Endothelial cell of umbilical vein (primary cell): ENCODE measurements at regions not wholly inside any gene's neighbourhood (a gene's known extent, or its start where the extent isn't known, plus 50 kb on each side); places are given as distances from the start of the nearest gene placed in this dataset.

ENCODE experiments used
- BruUV-seq: library from RNA; stranded (reverse); fragments of 400-500 nt; replicated peaks from 2 replicates; lab custom pipeline; 2021; lab: Mats Ljungman, UMichigan
- CTCF ChIA-PET: fragments of 300-600, 350-600 bp; sonication (Branson Sonifier 250); formaldehyde crosslinking; loops from one replicate; lab custom pipeline; 2021; ENCODE audit warnings: antibody characterized with exemption, inconsistent platforms; lab: Charles Lee
- POLR2A ChIA-PET: fragments of 300-600, 350-600 bp; sonication (Branson Sonifier 250); formaldehyde crosslinking; loops from one replicate; lab custom pipeline; 2021; ENCODE audit warnings: antibody characterized with exemption, inconsistent platforms; lab: Charles Lee
- DNase-seq: peaks from one replicate; pipeline ENCODE4 v3.0.0-alpha.2; 2011; ENCODE audit warnings: low read depth, low spot score
- FAIRE-seq: peaks from 2 replicates; lab custom pipeline; 2011; peaks lifted over from hg19 to GRCh38; lab: Jason Lieb, UNC
- H2AFZ ChIP-seq: 2 replicates; pipeline ENCODE4 v1.6.0; 2012; ENCODE audit warnings: low read depth, low read length, control low read depth, inconsistent platforms
- H3K27ac ChIP-seq: 2 replicates; pipeline ENCODE4 v1.5.1; 2011; ENCODE audit warnings: low read depth, mild to moderate bottlenecking, control low read depth, low read length, moderate library complexity; ENCODE audit not compliant: insufficient read depth
- H3K27me3 ChIP-seq, 2 experiments: 2 replicates each; pipeline versions ENCODE4 v1.6.0 to v1.6.1; 2011; ENCODE audit warnings: low read length in 2 of 2, mixed read lengths in 1 of 2; ENCODE audit not compliant: control insufficient read depth in 2 of 2, insufficient read depth in 2 of 2
- H3K36me3 ChIP-seq, 2 experiments: 2 replicates in 1 of 2; 3 replicates in 1 of 2; pipeline ENCODE4 v1.5.1; 2011; ENCODE audit warnings: low read length in 2 of 2, mild to moderate bottlenecking in 1 of 2, moderate library complexity in 1 of 2; ENCODE audit not compliant: control insufficient read depth in 2 of 2, insufficient read depth in 2 of 2; ENCODE audit errors: extremely low read depth in 1 of 2
- H3K4me1 ChIP-seq: 3 replicates; pipeline ENCODE4 v1.5.1; 2011; ENCODE audit warnings: mild to moderate bottlenecking, low read length; ENCODE audit not compliant: control insufficient read depth, insufficient read depth; ENCODE audit errors: extremely low read depth
- H3K4me2 ChIP-seq: 2 replicates; pipeline ENCODE4 v1.6.1; 2011; ENCODE audit warnings: low read length, control low read depth, mixed read lengths; ENCODE audit not compliant: insufficient read depth
- H3K4me3 ChIP-seq, 3 experiments: fragments of 200-600 bp in 1 of 3; sonication (generic), shearing (Covaris generic) in 1 of 3; replicated peaks in 1 of 3; 2 replicates each; pipeline ENCODE4 v1.5.1; 2011 to 2016; ENCODE audit warnings: control low read depth in 3 of 3, low read length in 3 of 3, mild to moderate bottlenecking in 2 of 3, inconsistent platforms in 1 of 3, low read depth in 1 of 3, moderate library complexity in 1 of 3; ENCODE audit not compliant: insufficient read depth in 1 of 3
- H3K79me2 ChIP-seq: 2 replicates; pipeline ENCODE4 v1.6.0; 2012; ENCODE audit warnings: low read length, inconsistent platforms; ENCODE audit not compliant: control insufficient read depth, insufficient read depth
- H3K9ac ChIP-seq: replicated peaks from 2 replicates; pipeline ENCODE3; 2011; ENCODE audit warnings: low read length, control low read depth; ENCODE audit not compliant: insufficient read depth; ENCODE audit errors: extremely low read depth
- H3K9me1 ChIP-seq: replicated peaks from 3 replicates; pipeline ENCODE4 v1.6.0; 2011; ENCODE audit warnings: mild to moderate bottlenecking, low read length; ENCODE audit not compliant: control insufficient read depth, insufficient read depth; ENCODE audit errors: extremely low read depth
- H3K9me3 ChIP-seq: replicated peaks from 2 replicates; pipeline ENCODE4 v1.5.1; 2012; ENCODE audit warnings: low read length, inconsistent platforms; ENCODE audit not compliant: control insufficient read depth, insufficient read depth
- H4K20me1 ChIP-seq: replicated peaks from 2 replicates; pipeline ENCODE3; 2011; ENCODE audit warnings: mild to moderate bottlenecking, low read length; ENCODE audit not compliant: control insufficient read depth, insufficient read depth; ENCODE audit errors: extremely low read depth
- EZH2 ChIP-seq: IDR thresholded peaks from 2 replicates; pipeline ENCODE4 v1.6.1; 2012; ENCODE audit warnings: borderline replicate concordance, low read depth, mild to moderate bottlenecking, moderate library complexity, low read length, inconsistent platforms; ENCODE audit not compliant: severe bottlenecking
- FOS ChIP-seq: IDR thresholded peaks from 2 replicates; pipeline ENCODE4 v1.6.1; 2011; ENCODE audit warnings: mild to moderate bottlenecking, low read length, moderate library complexity, borderline replicate concordance; ENCODE audit not compliant: insufficient read depth
- GATA2 ChIP-seq: IDR thresholded peaks from 2 replicates; pipeline ENCODE4 v1.7.0; 2011; ENCODE audit warnings: low read depth, mild to moderate bottlenecking, moderate library complexity, mixed read lengths, low read length; ENCODE audit not compliant: insufficient read length, insufficient read depth
- JUN ChIP-seq: IDR thresholded peaks from 2 replicates; pipeline ENCODE4 v1.6.1; 2011; ENCODE audit warnings: borderline replicate concordance, low read depth; ENCODE audit not compliant: insufficient read length, insufficient read depth
- MYC ChIP-seq: IDR thresholded peaks from one replicate; pipeline ENCODE4 v1.6.1; 2011; ENCODE audit warnings: mild to moderate bottlenecking, low read depth, low read length
- POLR2A ChIP-seq: IDR thresholded peaks from 2 replicates; pipeline ENCODE4 v1.6.1; 2012; ENCODE audit warnings: low read depth, mild to moderate bottlenecking, control low read depth, low read length
- POLR2AphosphoS5 ChIP-seq: IDR thresholded peaks from 2 replicates; pipeline ENCODE4 v1.6.1; 2012; ENCODE audit warnings: low read depth, mild to moderate bottlenecking, control low read depth, low read length, moderate library complexity; ENCODE audit not compliant: insufficient read depth
- dilution Hi-C: fragments of 300-500 bp; cut with MboI; formaldehyde crosslinking; loops from one replicate; pipeline ENCODE4 v1.15.0; 2019; ENCODE audit warnings: low sequenced_read_pairs; ENCODE audit not compliant: extremely low pct_ligation_motif_present
- intact Hi-C: fragments of 100-400 bp; cut with micrococcal nuclease; formaldehyde crosslinking; loops from one replicate; pipeline ENCODE4 v1.10.0; 2022
- TF ChIP-seq, protein P1 (sequence below), 2 donors: IDR thresholded peaks; 1 replicate in 1 of 2; 2 replicates in 1 of 2; pipeline ENCODE4 v1.5.1; 2011; ENCODE audit warnings: low read length in 2 of 2, mild to moderate bottlenecking in 2 of 2, moderate library complexity in 2 of 2, control low read depth in 1 of 2, inconsistent platforms in 1 of 2, low read depth in 1 of 2; ENCODE audit not compliant: insufficient read depth in 1 of 2; ENCODE audit errors: extremely low read depth in 1 of 2
- TF ChIP-seq, protein P2 (sequence below): IDR thresholded peaks from 2 replicates; pipeline ENCODE4 v1.6.1; 2011; ENCODE audit not compliant: insufficient read depth, insufficient read length

DNA sequence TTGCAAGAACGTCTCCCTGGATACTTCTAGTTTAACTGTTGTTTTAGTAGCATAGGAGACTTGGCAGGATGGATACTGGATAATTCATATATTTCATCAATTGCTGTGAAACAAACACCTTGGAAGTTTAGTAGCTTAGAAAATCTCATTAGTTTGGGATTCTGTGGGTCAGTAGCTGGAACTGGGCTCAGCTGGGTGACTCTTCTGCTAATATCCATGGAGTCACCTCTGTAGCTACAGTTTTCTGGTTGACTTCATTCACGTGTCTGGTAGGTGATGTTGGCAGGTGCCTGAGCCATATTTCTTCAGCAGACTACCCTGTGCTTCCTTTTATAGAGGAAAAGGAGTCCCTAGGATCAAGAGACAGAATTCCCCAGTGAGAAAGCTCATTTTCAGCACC, 208.9 kb upstream of the PFKP start:
- BruUV-seq = no TSS peak
- no peak overlapping the region for H2AFZ ChIP-seq
- H3K4me3 ChIP-seq = no peak overlapping the region
- TF ChIP-seq, protein P1, sequence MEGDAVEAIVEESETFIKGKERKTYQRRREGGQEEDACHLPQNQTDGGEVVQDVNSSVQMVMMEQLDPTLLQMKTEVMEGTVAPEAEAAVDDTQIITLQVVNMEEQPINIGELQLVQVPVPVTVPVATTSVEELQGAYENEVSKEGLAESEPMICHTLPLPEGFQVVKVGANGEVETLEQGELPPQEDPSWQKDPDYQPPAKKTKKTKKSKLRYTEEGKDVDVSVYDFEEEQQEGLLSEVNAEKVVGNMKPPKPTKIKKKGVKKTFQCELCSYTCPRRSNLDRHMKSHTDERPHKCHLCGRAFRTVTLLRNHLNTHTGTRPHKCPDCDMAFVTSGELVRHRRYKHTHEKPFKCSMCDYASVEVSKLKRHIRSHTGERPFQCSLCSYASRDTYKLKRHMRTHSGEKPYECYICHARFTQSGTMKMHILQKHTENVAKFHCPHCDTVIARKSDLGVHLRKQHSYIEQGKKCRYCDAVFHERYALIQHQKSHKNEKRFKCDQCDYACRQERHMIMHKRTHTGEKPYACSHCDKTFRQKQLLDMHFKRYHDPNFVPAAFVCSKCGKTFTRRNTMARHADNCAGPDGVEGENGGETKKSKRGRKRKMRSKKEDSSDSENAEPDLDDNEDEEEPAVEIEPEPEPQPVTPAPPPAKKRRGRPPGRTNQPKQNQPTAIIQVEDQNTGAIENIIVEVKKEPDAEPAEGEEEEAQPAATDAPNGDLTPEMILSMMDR (IDR thresholded peaks at IDR 0.05; ENCODE audit: extremely low read depth in 1 of 2, insufficient read depth in 1 of 2, low read depth in 1 of 2, low read length in 2 of 2) = no peak
- TF ChIP-seq POLR2A = no peak
- TF ChIP-seq FOS = no peak
- no peak for TF ChIP-seq JUN
- TF ChIP-seq, protein P2, sequence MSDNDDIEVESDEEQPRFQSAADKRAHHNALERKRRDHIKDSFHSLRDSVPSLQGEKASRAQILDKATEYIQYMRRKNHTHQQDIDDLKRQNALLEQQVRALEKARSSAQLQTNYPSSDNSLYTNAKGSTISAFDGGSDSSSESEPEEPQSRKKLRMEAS = no peak
- TF ChIP-seq POLR2AphosphoS5 = no peak
- TF ChIP-seq EZH2 = no peak
- TF ChIP-seq MYC = no peak
- TF ChIP-seq GATA2 = no peak
- H3K36me3 ChIP-seq = no peaks in the 10 kb centered on the region
- H3K4me1 ChIP-seq = no peaks in the 10 kb centered on the region
- intact Hi-C loops (no loop called here), dilution Hi-C loops (no loop called here)
- ChIA-PET POLR2A (no interaction called here), CTCF (no interaction called here)
- H3K79me2 ChIP-seq = no peaks in the 10 kb centered on the region
- DNase-seq (no peak), FAIRE-seq (no peak)
- H3K9me3 ChIP-seq = no peaks in the 10 kb centered on the region
- no peaks in the 10 kb centered on the region for H4K20me1 ChIP-seq
- no peaks in the 10 kb centered on the region for H3K9me1 ChIP-seq
- no peaks in the 10 kb centered on the region for H3K27me3 ChIP-seq
- H3K9ac ChIP-seq = no peak overlapping the region
- no peak overlapping the region for H3K4me2 ChIP-seq
- no peak overlapping the region for H3K27ac ChIP-seq
